ENCODE measurements at regions not wholly inside any gene's neighbourhood (a gene's known extent, or its start where the extent isn't known, plus 50 kb on each side); places are given as distances from the start of the nearest gene placed in this dataset.

DNA sequence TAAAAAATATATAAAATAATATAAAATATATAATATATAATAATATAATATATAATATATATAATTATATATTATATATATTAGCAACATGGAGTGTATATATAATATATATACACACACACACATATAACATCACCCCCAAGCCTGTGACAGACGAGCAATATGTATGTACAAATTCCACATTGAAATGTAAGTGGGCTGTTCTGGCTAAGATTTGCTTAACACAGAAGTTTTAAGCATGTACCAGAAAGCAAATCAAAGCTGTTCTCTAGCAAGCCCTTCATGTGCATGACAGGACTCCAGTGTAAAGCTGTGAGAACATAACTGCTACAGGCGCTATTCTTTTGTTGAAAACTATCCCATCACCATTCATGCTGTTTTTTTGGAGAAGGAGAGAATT lies 261.7 kb upstream of the TNP1 start:
- no peak overlapping the region for H3K4me3 ChIP-seq (ENCODE audit: low read depth in 2 of 2, low read length in 2 of 2)
- H3K27me3 ChIP-seq (ENCODE audit: control insufficient read depth, insufficient read depth, low read length) = no peaks in the 10 kb centered on the region
- in situ Hi-C loops (cut with HindIII; ENCODE audit: low pct_unique_long_range_greater_than_20kb, low sequenced_read_pairs) (no loop called here), intact Hi-C loops (cut with micrococcal nuclease; ENCODE audit: unreplicated experiment) (no loop called here)
- DNase-seq (ENCODE audit: low read depth, low spot score) (no peak), ATAC-seq (no peak)
- ChIA-PET CTCF (no interaction called here), POLR2A (no interaction called here)
- H3K4me1 ChIP-seq (ENCODE audit: control insufficient read depth, insufficient read depth, low read length) = no peaks in the 10 kb centered on the region
- no peaks in the 10 kb centered on the region for H3K9me3 ChIP-seq (ENCODE audit: control insufficient read depth, insufficient read depth, low read depth, low read length)
- H3K27ac ChIP-seq (ENCODE audit: low read length) = no peak overlapping the region
- no peaks in the 10 kb centered on the region for H3K36me3 ChIP-seq (ENCODE audit: control insufficient read depth, insufficient read depth, low read length)
- BruUV-seq (replicated peaks) = no TSS peak
- TF ChIP-seq, protein P1, sequence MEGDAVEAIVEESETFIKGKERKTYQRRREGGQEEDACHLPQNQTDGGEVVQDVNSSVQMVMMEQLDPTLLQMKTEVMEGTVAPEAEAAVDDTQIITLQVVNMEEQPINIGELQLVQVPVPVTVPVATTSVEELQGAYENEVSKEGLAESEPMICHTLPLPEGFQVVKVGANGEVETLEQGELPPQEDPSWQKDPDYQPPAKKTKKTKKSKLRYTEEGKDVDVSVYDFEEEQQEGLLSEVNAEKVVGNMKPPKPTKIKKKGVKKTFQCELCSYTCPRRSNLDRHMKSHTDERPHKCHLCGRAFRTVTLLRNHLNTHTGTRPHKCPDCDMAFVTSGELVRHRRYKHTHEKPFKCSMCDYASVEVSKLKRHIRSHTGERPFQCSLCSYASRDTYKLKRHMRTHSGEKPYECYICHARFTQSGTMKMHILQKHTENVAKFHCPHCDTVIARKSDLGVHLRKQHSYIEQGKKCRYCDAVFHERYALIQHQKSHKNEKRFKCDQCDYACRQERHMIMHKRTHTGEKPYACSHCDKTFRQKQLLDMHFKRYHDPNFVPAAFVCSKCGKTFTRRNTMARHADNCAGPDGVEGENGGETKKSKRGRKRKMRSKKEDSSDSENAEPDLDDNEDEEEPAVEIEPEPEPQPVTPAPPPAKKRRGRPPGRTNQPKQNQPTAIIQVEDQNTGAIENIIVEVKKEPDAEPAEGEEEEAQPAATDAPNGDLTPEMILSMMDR (IDR thresholded peaks at IDR 0.05) = no peak
- TF ChIP-seq SIN3A (IDR thresholded peaks at IDR 0.05; ENCODE audit: borderline replicate concordance, insufficient read depth, low read depth, low read length) (no peak), POLR2AphosphoS5 (IDR thresholded peaks at IDR 0.05; ENCODE audit: low read depth, low read length) (no peak), TCF7L2 (IDR thresholded peaks at IDR 0.05; ENCODE audit: low read depth, low read length) (no peak)
- TF ChIP-seq, protein P2, sequence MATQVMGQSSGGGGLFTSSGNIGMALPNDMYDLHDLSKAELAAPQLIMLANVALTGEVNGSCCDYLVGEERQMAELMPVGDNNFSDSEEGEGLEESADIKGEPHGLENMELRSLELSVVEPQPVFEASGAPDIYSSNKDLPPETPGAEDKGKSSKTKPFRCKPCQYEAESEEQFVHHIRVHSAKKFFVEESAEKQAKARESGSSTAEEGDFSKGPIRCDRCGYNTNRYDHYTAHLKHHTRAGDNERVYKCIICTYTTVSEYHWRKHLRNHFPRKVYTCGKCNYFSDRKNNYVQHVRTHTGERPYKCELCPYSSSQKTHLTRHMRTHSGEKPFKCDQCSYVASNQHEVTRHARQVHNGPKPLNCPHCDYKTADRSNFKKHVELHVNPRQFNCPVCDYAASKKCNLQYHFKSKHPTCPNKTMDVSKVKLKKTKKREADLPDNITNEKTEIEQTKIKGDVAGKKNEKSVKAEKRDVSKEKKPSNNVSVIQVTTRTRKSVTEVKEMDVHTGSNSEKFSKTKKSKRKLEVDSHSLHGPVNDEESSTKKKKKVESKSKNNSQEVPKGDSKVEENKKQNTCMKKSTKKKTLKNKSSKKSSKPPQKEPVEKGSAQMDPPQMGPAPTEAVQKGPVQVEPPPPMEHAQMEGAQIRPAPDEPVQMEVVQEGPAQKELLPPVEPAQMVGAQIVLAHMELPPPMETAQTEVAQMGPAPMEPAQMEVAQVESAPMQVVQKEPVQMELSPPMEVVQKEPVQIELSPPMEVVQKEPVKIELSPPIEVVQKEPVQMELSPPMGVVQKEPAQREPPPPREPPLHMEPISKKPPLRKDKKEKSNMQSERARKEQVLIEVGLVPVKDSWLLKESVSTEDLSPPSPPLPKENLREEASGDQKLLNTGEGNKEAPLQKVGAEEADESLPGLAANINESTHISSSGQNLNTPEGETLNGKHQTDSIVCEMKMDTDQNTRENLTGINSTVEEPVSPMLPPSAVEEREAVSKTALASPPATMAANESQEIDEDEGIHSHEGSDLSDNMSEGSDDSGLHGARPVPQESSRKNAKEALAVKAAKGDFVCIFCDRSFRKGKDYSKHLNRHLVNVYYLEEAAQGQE (IDR thresholded peaks at IDR 0.05; ENCODE audit: insufficient read depth in 1 of 2, low read depth in 2 of 2, low read length in 1 of 2) = no peak

DNA sequence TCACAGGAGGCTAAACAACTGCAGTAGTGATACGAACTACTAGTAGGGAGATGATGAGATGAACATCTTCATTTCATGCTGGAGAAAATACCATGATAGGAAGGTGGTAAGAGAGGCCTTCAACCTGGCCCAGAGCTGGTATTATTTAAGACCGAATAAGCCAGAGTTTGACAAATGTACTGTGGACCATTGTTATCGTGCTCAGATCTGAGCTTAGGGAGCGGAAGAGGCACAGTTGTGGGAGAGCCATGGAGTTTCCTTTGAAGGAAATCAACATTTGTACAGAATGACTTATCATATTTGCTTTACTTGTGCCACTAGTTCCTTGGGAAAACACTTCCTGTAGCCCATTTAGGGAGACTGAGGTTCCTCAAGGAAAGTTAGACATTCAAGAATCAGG lies 260.6 kb upstream of the TNP1 start:
- Histone ChIP-seq H3K27me3 (ENCODE audit: control insufficient read depth, insufficient read depth, low read length) (no peaks in the 10 kb centered on the region), H3K4me1 (ENCODE audit: control insufficient read depth, insufficient read depth, low read length) (no peaks in the 10 kb centered on the region), H3K4me3 (ENCODE audit: low read depth in 2 of 2, low read length in 2 of 2) (no peak overlapping the region), H3K9me3 (ENCODE audit: control insufficient read depth, insufficient read depth, low read depth, low read length) (no peaks in the 10 kb centered on the region), H3K27ac (ENCODE audit: low read length) (no peak overlapping the region), H3K36me3 (ENCODE audit: control insufficient read depth, insufficient read depth, low read length) (no peaks in the 10 kb centered on the region)
- ATAC-seq (no peak), DNase-seq (ENCODE audit: low read depth, low spot score) (no peak)
- POLR2A ChIA-PET = no interaction called here
- in situ Hi-C loops (cut with HindIII; ENCODE audit: low pct_unique_long_range_greater_than_20kb, low sequenced_read_pairs) = no loop called here
- no TSS peak for BruUV-seq (replicated peaks)
- intact Hi-C loops (cut with micrococcal nuclease; ENCODE audit: unreplicated experiment) = no loop called here
- TF ChIP-seq, protein P1 (IDR thresholded peaks at IDR 0.05) = no peak
- TF ChIP-seq, protein P2 (IDR thresholded peaks at IDR 0.05; ENCODE audit: insufficient read depth in 1 of 2, low read depth in 2 of 2, low read length in 1 of 2) = no peak
- TF ChIP-seq POLR2AphosphoS5 (IDR thresholded peaks at IDR 0.05; ENCODE audit: low read depth, low read length) = no peak
- TF ChIP-seq TCF7L2 (IDR thresholded peaks at IDR 0.05; ENCODE audit: low read depth, low read length) = no peak
- TF ChIP-seq SIN3A (IDR thresholded peaks at IDR 0.05; ENCODE audit: borderline replicate concordance, insufficient read depth, low read depth, low read length) = no peak
- CTCF ChIA-PET = no interaction called here

Measured in Panc1 (cell line).